HG02884 (cell line): ENCODE measurements at regions not wholly inside any gene's neighbourhood (a gene's known extent, or its start where the extent isn't known, plus 50 kb on each side); places are given as distances from the start of the nearest gene placed in this dataset.

ENCODE experiments used
- ATAC-seq: cut with Tn5 transposase; IDR thresholded peaks from one replicate; pipeline ENCODE4 v1.9.1; 2021; ENCODE audit warnings: mild to moderate bottlenecking, moderate library complexity; ENCODE audit not compliant: unreplicated experiment

DNA sequence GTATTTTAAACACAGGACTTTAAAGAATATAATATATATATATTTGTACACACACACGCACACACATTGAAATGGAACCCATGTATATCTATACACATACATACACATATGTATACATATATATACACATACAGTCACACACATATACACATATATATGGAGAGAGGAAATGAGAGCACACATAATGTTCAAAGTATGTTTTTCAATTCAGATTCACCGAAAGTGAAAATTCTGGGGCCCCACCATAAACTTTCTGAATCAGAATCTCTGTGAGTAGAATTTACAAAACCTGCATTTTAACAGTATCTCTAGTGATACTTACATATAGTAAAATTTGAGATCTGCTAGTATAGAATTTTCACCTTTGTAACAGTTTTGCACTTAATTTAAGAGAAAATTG is 60.4 kb upstream of the OBI1 start:
- ATAC-seq, result no peak

DNA sequence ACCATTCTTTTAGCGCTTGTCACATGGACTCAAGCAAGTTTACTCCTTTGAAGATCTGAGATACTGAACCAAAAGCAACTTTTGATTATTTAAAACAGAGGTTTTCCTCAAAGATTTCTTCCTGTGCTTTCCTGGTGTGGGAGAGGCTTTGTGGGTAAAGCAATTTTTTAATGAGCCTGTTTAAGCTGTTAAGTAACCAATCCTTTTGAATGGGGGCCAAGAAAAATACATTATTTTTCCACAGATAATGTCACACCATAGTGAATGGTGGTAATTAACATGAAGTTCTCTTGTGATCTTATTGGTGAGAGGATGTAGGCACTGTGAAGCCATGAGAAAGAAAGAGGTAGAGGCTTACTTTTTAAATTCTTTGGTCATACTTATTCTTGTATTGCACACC is 55.8 kb upstream of the OBI1 start:
- no peak for ATAC-seq

DNA sequence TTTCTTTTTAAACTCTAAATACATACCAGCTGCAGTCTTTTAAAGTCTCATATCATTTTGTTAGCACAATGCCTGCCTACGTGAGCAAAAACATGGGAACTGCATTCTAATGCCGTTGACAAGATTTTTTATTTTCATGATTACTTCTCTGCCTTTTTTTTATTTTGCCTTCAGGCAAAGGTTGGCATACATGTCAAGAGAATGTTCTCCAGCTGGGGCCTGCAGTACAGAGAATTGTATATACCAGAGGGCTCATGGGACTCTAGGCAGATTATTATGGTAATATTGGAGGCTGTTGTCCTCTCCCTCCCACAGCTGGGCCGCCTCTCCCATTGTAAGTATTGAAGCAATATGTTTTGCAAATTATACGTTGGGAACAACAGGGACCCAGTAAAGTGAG is 53.9 kb upstream of the OBI1 start:
- no peak for ATAC-seq

DNA sequence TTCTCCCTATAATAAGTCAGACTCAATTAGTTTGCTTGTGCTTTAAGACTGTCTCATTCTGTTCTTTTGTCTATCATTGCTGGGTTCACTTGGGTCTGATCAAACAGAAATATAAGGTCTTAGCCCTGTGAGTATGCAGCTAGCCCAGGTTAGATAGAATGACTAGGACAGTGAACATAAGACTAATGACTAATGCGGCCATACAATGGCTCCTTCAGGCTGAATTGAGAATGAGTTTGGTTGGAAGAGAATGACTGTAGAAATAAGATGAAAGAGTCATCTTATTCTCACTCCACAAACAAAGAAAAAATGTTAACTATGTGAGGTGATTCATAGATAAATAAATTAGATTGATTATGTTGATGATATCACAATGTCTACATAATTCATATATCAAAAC is 50.1 kb upstream of the OBI1 start:
- ATAC-seq, result no peak
